Endodermal cell (in vitro differentiated cells): ENCODE measurements at regions not wholly inside any gene's neighbourhood (a gene's known extent, or its start where the extent isn't known, plus 50 kb on each side); places are given as distances from the start of the nearest gene placed in this dataset.
"Not testable (repeated sequence)": the region's sequence is repeated elsewhere in the genome, so short reads cannot be mapped to it uniquely, and the experiment has no call there.

ENCODE experiments used
- DNase-seq: peaks from one replicate; pipeline ENCODE4 v3.0.0-alpha.2; 2017
- H3K27ac ChIP-seq: 2 replicates; pipeline ENCODE4 v1.5.1; 2013; ENCODE audit warnings: mild to moderate bottlenecking, low read depth, low read length, moderate library complexity
- H3K27me3 ChIP-seq: 2 replicates; pipeline ENCODE4 v1.6.1; 2013; ENCODE audit warnings: mild to moderate bottlenecking, low read length, moderate library complexity; ENCODE audit not compliant: insufficient read depth, control insufficient read depth, poor library complexity, severe bottlenecking
- H3K36me3 ChIP-seq: 2 replicates; pipeline ENCODE4 v1.7.0; 2013; ENCODE audit warnings: mild to moderate bottlenecking, low read length, moderate library complexity; ENCODE audit not compliant: control insufficient read depth, insufficient read depth
- H3K4me1 ChIP-seq: one replicate; pipeline ENCODE4 v1.7.0; 2013; ENCODE audit warnings: low read length; ENCODE audit not compliant: control insufficient read depth, insufficient read depth
- H3K4me3 ChIP-seq: 2 replicates; pipeline ENCODE4 v1.5.1; 2013; ENCODE audit warnings: mild to moderate bottlenecking, low read length, moderate library complexity
- H3K9ac ChIP-seq: 2 replicates; pipeline ENCODE4 v1.6.1; 2013; ENCODE audit warnings: mild to moderate bottlenecking, low read length, moderate library complexity; ENCODE audit not compliant: poor library complexity, severe bottlenecking; ENCODE audit errors: extremely low read depth
- H3K9me3 ChIP-seq: 2 replicates; pipeline ENCODE4 v1.6.1; 2013; ENCODE audit warnings: mild to moderate bottlenecking, low read length, moderate library complexity; ENCODE audit not compliant: control insufficient read depth
- H3K27ac Mint-ChIP-seq: 2 replicates; pipeline ENCODE4 v1.8.0; 2020; ENCODE audit warnings: mixed read lengths
- H3K27me3 Mint-ChIP-seq: 2 replicates; pipeline ENCODE4 v1.8.0; 2021; ENCODE audit warnings: mild to moderate bottlenecking, mixed read lengths; ENCODE audit not compliant: insufficient read depth
- H3K36me3 Mint-ChIP-seq: 2 replicates; pipeline ENCODE4 v1.8.0; 2020; ENCODE audit warnings: low read depth, mixed read lengths
- H3K4me1 Mint-ChIP-seq: 2 replicates; pipeline ENCODE4 v1.8.0; 2020; ENCODE audit warnings: mixed read lengths
- H3K4me3 Mint-ChIP-seq: 2 replicates; pipeline ENCODE4 v1.8.0; 2020; ENCODE audit warnings: mild to moderate bottlenecking, moderate library complexity, mixed read lengths
- H3K9me3 Mint-ChIP-seq: 2 replicates; pipeline ENCODE4 v1.8.0; 2020; ENCODE audit warnings: mild to moderate bottlenecking, mixed read lengths
- WGBS, 2 experiments: methylation state at CpG; one replicate each; pipeline versions ENCODE4 v1.1.5 to v1.1.7; 2013; ENCODE audit warnings: missing lambda C conversion rate in 2 of 2, mixed read lengths in 1 of 2; ENCODE audit not compliant: insufficient coverage in 1 of 2, insufficient read length in 1 of 2; 5-methylcytosine and 5-hydroxymethylcytosine counted together
- TF ChIP-seq, protein P1 (sequence below): fragments of 200-600 bp; sonication (generic); conservative IDR thresholded peaks from 2 replicates; pipeline ENCODE4 v1.5.0; 2021; ENCODE audit warnings: antibody characterized with exemption, mild to moderate bottlenecking

DNA sequence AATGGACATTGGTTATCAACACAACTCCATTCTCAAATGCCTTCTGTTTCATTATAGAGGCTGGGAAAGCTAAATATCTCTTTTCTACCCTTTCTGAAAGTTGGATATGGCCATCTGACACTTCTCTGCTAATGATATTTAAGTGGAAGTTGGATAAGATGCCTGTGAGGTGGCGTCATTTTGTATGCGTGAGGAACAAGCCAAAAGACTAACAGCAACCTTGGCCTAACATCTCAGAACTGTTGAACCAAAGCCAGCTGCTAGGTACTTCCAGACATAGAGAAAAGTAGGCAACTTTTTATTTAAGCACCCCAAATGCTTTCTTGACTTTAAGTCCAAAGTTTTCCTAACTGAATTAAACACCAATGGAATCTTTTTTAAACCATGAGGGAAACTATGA, 708.4 kb downstream of the CD109 start:
- Mint-ChIP-seq H3K27me3 (no peaks in the 10 kb centered on the region), H3K4me3 (no peak overlapping the region), H3K36me3 (no peaks in the 10 kb centered on the region), H3K27ac (no peak overlapping the region), H3K4me1 (no peaks in the 10 kb centered on the region), H3K9me3 (no peaks in the 10 kb centered on the region)
- Histone ChIP-seq H3K36me3 (no peaks in the 10 kb centered on the region), H3K27me3 (peaks cover 3% of the 10 kb centered on the region), H3K9ac (no peak overlapping the region), H3K9me3 (no peaks in the 10 kb centered on the region), H3K4me1 (no peaks in the 10 kb centered on the region), H3K27ac (no peak overlapping the region), H3K4me3 (no peak overlapping the region)
- TF ChIP-seq, protein P1, sequence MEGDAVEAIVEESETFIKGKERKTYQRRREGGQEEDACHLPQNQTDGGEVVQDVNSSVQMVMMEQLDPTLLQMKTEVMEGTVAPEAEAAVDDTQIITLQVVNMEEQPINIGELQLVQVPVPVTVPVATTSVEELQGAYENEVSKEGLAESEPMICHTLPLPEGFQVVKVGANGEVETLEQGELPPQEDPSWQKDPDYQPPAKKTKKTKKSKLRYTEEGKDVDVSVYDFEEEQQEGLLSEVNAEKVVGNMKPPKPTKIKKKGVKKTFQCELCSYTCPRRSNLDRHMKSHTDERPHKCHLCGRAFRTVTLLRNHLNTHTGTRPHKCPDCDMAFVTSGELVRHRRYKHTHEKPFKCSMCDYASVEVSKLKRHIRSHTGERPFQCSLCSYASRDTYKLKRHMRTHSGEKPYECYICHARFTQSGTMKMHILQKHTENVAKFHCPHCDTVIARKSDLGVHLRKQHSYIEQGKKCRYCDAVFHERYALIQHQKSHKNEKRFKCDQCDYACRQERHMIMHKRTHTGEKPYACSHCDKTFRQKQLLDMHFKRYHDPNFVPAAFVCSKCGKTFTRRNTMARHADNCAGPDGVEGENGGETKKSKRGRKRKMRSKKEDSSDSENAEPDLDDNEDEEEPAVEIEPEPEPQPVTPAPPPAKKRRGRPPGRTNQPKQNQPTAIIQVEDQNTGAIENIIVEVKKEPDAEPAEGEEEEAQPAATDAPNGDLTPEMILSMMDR: no peak
- no peak for DNase-seq
- 96% methylated on average over 2 of the region's 2 CpGs; no CpG with 5 or more reads in 1 of the 2 experiments for WGBS, 2 experiments

DNA sequence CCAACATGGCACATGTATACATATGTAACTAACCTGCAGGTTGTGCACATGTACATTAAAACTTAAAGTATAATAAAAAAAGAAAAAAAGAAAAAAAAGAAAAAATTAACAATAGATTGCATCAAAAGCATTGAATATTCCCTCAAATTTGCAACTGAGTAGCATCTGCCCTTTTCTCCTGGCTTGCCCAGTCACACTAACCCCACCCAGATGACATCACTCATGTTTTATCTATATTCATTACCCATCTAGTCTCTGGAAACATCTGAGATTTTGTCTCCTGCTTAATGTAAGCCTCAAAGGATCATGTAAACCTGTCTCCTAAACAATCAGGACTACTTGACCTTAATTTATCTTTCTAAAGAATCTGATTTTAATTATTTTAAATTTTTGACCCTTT, 706.8 kb downstream of the CD109 start:
- H3K27me3 ChIP-seq: peaks cover 19% of the 10 kb centered on the region
- H3K4me3 ChIP-seq: no peak overlapping the region
- no peak overlapping the region for H3K27ac ChIP-seq
- Mint-ChIP-seq H3K36me3 (no peaks in the 10 kb centered on the region), H3K4me3 (no peak overlapping the region), H3K9me3 (no peaks in the 10 kb centered on the region), H3K27ac (no peak overlapping the region), H3K4me1 (no peaks in the 10 kb centered on the region), H3K27me3 (no peaks in the 10 kb centered on the region)
- H3K4me1 ChIP-seq: no peaks in the 10 kb centered on the region
- no peak overlapping the region for H3K9ac ChIP-seq
- no peaks in the 10 kb centered on the region for H3K36me3 ChIP-seq
- no peak for DNase-seq
- no peaks in the 10 kb centered on the region for H3K9me3 ChIP-seq
- TF ChIP-seq, protein P1: no peak

DNA sequence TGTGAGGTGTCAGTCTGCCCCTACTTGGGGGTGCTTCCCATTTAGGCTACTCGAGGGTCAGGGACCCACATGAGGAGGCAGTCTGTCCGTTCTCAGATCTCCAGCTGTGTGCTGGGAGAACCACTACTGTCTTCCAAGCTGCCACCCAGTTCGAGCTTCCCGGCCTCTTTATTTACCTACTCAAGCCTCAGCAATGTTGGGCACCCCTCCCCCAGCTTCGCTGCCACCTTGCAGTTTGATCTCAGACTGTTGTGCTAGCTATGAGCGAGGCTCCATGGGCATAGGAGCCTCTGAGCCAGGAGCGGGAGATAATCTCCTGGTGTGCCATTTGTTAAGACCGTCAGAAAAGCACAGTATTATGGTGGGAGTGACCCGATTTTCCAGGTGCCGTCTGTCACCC, 682.4 kb downstream of the CD109 start:
- not testable (repeated sequence) for DNase-seq, H3K27me3 ChIP-seq, H3K4me1 Mint-ChIP-seq, H3K27ac ChIP-seq, H3K27ac Mint-ChIP-seq, H3K4me3 Mint-ChIP-seq, H3K36me3 ChIP-seq, H3K4me1 ChIP-seq, H3K36me3 Mint-ChIP-seq, H3K9me3 ChIP-seq, H3K9me3 Mint-ChIP-seq, H3K9ac ChIP-seq, H3K27me3 Mint-ChIP-seq, H3K4me3 ChIP-seq
- 88 to 90% methylated on average over 7 to 10 of the region's 10 CpGs for WGBS, 2 experiments

DNA sequence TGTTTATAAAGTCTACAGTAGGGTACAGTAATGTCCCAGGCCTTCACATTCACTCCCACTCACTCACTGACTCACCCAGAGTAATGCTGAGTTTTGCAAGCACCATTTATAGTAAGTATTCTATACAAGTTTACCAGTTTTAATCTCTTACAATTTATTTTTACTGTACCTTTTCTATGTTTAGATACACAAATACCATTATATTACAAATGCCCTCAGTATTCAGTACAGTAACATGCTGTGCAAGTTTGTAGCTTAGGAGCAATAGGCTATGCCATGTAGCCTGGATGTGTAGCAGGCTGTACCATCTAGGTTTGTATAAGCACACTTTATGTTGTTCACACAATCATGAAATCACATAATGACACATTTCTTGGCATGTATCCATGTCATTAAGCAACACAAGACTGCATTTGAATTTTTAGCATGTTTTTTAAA, 673.6 kb downstream of the CD109 start:
- DNase-seq: no peak
- Histone ChIP-seq H3K27me3 (no peaks in the 10 kb centered on the region), H3K36me3 (no peaks in the 10 kb centered on the region), H3K9ac (no peak overlapping the region), H3K27ac (no peak overlapping the region), H3K4me1 (no peaks in the 10 kb centered on the region), H3K9me3 (no peaks in the 10 kb centered on the region), H3K4me3 (no peak overlapping the region)
- Mint-ChIP-seq H3K27me3 (no peaks in the 10 kb centered on the region), H3K9me3 (no peaks in the 10 kb centered on the region), H3K4me1 (no peaks in the 10 kb centered on the region), H3K4me3 (no peak overlapping the region), H3K27ac (no peak overlapping the region), H3K36me3 (no peaks in the 10 kb centered on the region)
- TF ChIP-seq, protein P1: no peak
